Small intestine (tissue), 7 donors: ENCODE measurements at regions not wholly inside any gene's neighbourhood (a gene's known extent, or its start where the extent isn't known, plus 50 kb on each side); places are given as distances from the start of the nearest gene placed in this dataset.

Experiments
- DNase-seq, 2 donors: peaks; one replicate each; pipeline versions ENCODE4 v3.0.0 to v3.0.0-alpha.2; 2013
- FAIRE-seq: peaks from 2 replicates; lab custom pipeline; 2012; peaks lifted over from hg19 to GRCh38; lab: Jason Lieb, UNC
- H3K27ac ChIP-seq, 3 donors: one replicate each; pipeline ENCODE4 v1.5.1; 2013; ENCODE audit warnings: low read length in 2 of 3, mild to moderate bottlenecking in 2 of 3, control low read depth in 1 of 3, inconsistent platforms in 1 of 3, low read depth in 1 of 3, moderate library complexity in 1 of 3
- H3K27me3 ChIP-seq, 3 donors: one replicate each; pipeline ENCODE4 v1.6.1; 2013; ENCODE audit warnings: low read length in 3 of 3, inconsistent platforms in 1 of 3; ENCODE audit not compliant: control insufficient read depth in 3 of 3, insufficient read depth in 3 of 3
- H3K36me3 ChIP-seq, 3 donors: one replicate each; pipeline ENCODE4 v1.6.1; 2013; ENCODE audit warnings: low read length in 3 of 3, inconsistent platforms in 1 of 3, low read depth in 1 of 3, mild to moderate bottlenecking in 1 of 3, moderate library complexity in 1 of 3; ENCODE audit not compliant: control insufficient read depth in 3 of 3, insufficient read depth in 2 of 3
- H3K4me1 ChIP-seq, 3 donors: one replicate each; pipeline ENCODE4 v1.6.1; 2013; ENCODE audit warnings: low read length in 2 of 3, inconsistent platforms in 1 of 3, low read depth in 1 of 3, mild to moderate bottlenecking in 1 of 3, moderate library complexity in 1 of 3; ENCODE audit not compliant: control insufficient read depth in 3 of 3, insufficient read depth in 2 of 3
- H3K4me3 ChIP-seq, 3 donors: one replicate each; pipeline ENCODE4 v1.5.1; 2013; ENCODE audit warnings: low read length in 3 of 3, control low read depth in 1 of 3, inconsistent platforms in 1 of 3, low read depth in 1 of 3, mild to moderate bottlenecking in 1 of 3, moderate library complexity in 1 of 3
- H3K9me3 ChIP-seq, 2 donors: one replicate each; pipeline ENCODE4 v1.6.1; 2013; ENCODE audit warnings: low read depth in 1 of 2, low read length in 1 of 2; ENCODE audit not compliant: control insufficient read depth in 2 of 2, insufficient read depth in 1 of 2
- WGBS, 3 donors: extraction: QIAGEN DNeasy Blood & Tissue Kit; methylation state at CpG; one replicate each; pipeline ENCODE4 v1.1.7; 2013; 5-methylcytosine and 5-hydroxymethylcytosine counted together
- donor health status: healthy with polysubstance abuse.
- donor health status: control.
- donor health status: control.
- donor health status: Bipolar disorder and iron deficiency.
- donor health status: healthy.

GRCh38 chr9:1729631-1730030 lies 285.5 kb upstream of the SMARCA2 start:
- no peaks in the 10 kb centered on the region for H3K27me3 ChIP-seq
- no peak for FAIRE-seq
- H3K4me3 ChIP-seq: no peak overlapping the region
- no peak for DNase-seq
- whole genome bisulfite sequencing, 3 donors: 41 to 62% (median 47%) methylated on average over 4 of the region's 4 CpGs
- no peaks in the 10 kb centered on the region for H3K4me1 ChIP-seq
- no peak overlapping the region for H3K27ac ChIP-seq
- H3K9me3 ChIP-seq: no peaks in the 10 kb centered on the region
- no peaks in the 10 kb centered on the region for H3K36me3 ChIP-seq

DNA sequence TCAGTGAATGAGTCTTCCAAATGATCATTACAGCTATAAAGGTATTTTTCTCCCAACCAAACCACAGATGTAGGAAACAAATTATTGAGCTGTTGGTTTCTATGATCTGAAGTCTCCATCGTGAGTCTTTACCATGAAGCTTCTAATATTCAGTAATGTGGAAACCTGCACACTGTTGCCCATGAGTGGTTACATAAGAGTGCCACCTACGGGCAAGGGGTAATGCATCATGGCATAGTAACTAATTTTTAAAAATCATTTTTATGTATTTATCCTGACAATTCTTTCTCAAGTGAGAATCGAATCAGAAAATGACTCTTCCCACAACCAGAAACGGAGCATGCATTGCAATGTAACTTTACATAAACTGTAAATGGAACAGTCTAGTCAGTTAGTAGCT lies 282.5 kb upstream of the SMARCA2 start:
- FAIRE-seq: no peak
- no peaks in the 10 kb centered on the region for H3K9me3 ChIP-seq
- H3K4me3 ChIP-seq: no peak overlapping the region
- 41 to 71% (median 60%) methylated on average over 4 of the region's 4 CpGs for WGBS, 3 donors
- DNase-seq: peak in 1 of 2 donors; percentile 8
- H3K4me1 ChIP-seq: no peaks in the 10 kb centered on the region
- no peaks in the 10 kb centered on the region for H3K36me3 ChIP-seq
- H3K27ac ChIP-seq: no peak overlapping the region
- no peaks in the 10 kb centered on the region for H3K27me3 ChIP-seq

GRCh38 chr9:1738511-1739100 lies 276.5 kb upstream of the SMARCA2 start:
- H3K27ac ChIP-seq: no peak overlapping the region
- no peaks in the 10 kb centered on the region for H3K27me3 ChIP-seq
- 47 to 57% (median 50%) methylated on average over 4 of the region's 4 CpGs for whole genome bisulfite sequencing, 3 donors
- DNase-seq (no peak), FAIRE-seq (no peak)
- no peak overlapping the region for H3K4me3 ChIP-seq
- H3K4me1 ChIP-seq: no peaks in the 10 kb centered on the region
- H3K36me3 ChIP-seq: no peaks in the 10 kb centered on the region
- no peaks in the 10 kb centered on the region for H3K9me3 ChIP-seq

GRCh38 chr9:1743121-1743960 lies 271.8 kb upstream of the SMARCA2 start:
- H3K27ac ChIP-seq: no peak overlapping the region
- no peaks in the 10 kb centered on the region for H3K4me1 ChIP-seq
- FAIRE-seq (no peak), DNase-seq (no peak)
- WGBS, 3 donors: 79 to 84% (median 79%) methylated on average over 7 of the region's 7 CpGs
- no peaks in the 10 kb centered on the region for H3K36me3 ChIP-seq
- no peaks in the 10 kb centered on the region for H3K9me3 ChIP-seq
- no peaks in the 10 kb centered on the region for H3K27me3 ChIP-seq
- H3K4me3 ChIP-seq: no peak overlapping the region

DNA sequence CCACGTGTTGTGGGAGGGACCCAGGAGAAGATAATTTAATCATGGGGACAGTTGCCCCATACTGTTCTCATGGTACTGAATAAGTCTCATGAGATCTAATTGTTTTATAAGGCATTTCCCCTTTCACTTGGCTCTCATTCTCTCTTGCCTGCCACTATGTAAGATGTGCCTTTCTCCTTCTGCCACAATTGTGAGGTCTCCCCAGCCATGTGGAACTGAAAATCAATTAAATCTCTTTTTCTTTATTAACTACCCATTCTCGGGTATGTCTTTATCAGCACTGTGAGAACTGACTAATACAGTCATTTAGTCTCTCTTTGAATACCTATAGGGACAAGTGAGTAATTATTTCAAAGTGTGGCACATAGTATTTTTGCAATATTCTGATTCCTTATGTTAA lies 269.2 kb upstream of the SMARCA2 start:
- Histone ChIP-seq H3K9me3 (no peaks in the 10 kb centered on the region), H3K4me1 (no peaks in the 10 kb centered on the region), H3K27me3 (no peaks in the 10 kb centered on the region), H3K27ac (no peak overlapping the region), H3K4me3 (no peak overlapping the region), H3K36me3 (no peaks in the 10 kb centered on the region)
- DNase-seq: no peak
- WGBS, 3 donors: 28 to 52% (median 35%) methylated on average over 2 of the region's 2 CpGs
- no peak for FAIRE-seq

- Histone ChIP-seq H3K9me3 (no peaks in the 10 kb centered on the region), H3K36me3 (no peaks in the 10 kb centered on the region), H3K4me3 (no peak overlapping the region), H3K27me3 (no peaks in the 10 kb centered on the region), H3K27ac (no peak overlapping the region), H3K4me1 (no peaks in the 10 kb centered on the region)
- WGBS, 3 donors: 71 to 78% (median 74%) methylated on average over 2 of the region's 2 CpGs
- FAIRE-seq: no peak
- no peak for DNase-seq
Observed at GRCh38 chr9:1747417-1747967, 267.7 kb upstream of the SMARCA2 start.

- no peak overlapping the region for H3K27ac ChIP-seq
- FAIRE-seq (no peak), DNase-seq (no peak)
- H3K4me1 ChIP-seq: no peaks in the 10 kb centered on the region
- 32 to 64% (median 56%) methylated on average over 1 of the region's 1 CpG for WGBS, 3 donors
- H3K27me3 ChIP-seq: no peaks in the 10 kb centered on the region
- H3K36me3 ChIP-seq: no peaks in the 10 kb centered on the region
- no peak overlapping the region for H3K4me3 ChIP-seq
- no peaks in the 10 kb centered on the region for H3K9me3 ChIP-seq
Observed at GRCh38 chr9:1748407-1748806, 266.7 kb upstream of the SMARCA2 start.

DNA sequence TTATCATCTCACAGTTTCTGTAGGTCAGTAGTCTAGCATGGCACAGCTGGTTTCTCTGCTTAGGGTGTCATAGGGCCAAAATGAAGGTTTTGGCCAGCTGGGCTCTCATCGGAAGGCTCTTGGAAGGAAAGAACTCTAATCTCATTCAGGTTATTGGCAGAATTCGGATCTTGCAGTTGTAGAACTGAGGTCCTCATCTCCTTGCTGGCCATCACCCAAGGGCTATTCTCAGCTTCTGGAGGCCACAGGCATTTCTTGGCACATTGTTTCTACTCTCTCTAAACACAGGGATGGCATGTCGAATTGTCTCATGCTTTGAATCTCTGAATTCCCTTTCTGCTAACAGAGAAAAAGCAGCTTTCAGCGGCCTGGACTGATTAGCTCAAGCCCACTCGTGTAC lies 258.0 kb upstream of the SMARCA2 start:
- Histone ChIP-seq H3K4me1 (no peaks in the 10 kb centered on the region), H3K4me3 (no peak overlapping the region), H3K9me3 (no peaks in the 10 kb centered on the region), H3K36me3 (no peaks in the 10 kb centered on the region), H3K27ac (no peak overlapping the region), H3K27me3 (no peaks in the 10 kb centered on the region)
- no peak for DNase-seq
- 77 to 84% (median 79%) methylated on average over 5 of the region's 5 CpGs for WGBS, 3 donors
- FAIRE-seq: no peak
